ENCODE measurements at regions not wholly inside any gene's neighbourhood (a gene's known extent, or its start where the extent isn't known, plus 50 kb on each side); places are given as distances from the start of the nearest gene placed in this dataset.
A peak's percentile ranks its signal among the peaks of the same experiment; 100 is the strongest.
"Not testable (repeated sequence)": the region's sequence is repeated elsewhere in the genome, so short reads cannot be mapped to it uniquely, and the experiment has no call there.

DNA sequence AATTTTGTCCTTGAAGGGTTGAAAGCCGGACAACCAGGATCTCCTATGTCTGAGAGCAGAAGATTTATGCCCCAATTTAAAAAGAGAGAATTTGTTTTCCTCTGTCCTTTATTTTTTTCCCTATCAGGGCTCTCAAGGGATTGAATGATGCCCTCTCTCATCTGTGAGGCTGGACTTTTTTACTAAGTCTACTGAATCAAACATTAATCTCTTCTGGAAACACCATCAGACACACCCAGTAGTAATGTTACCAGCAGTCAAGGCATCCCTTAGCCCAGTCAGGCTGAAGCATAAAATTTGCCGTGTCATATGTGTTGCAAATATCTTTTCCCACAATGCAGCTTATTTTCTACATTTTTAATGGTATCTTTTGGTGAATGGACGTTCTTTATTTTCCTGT is 1497.9 kb downstream of the MAT2B start:
- TF ChIP-seq GATA1 (IDR thresholded peaks at IDR 0.05; ENCODE audit: low read depth, low read length) (no peak), POLR2A (IDR thresholded peaks at IDR 0.05; ENCODE audit: low read length) (no peak)
- peak; percentile 46 to 59 for DNase-seq

DNA sequence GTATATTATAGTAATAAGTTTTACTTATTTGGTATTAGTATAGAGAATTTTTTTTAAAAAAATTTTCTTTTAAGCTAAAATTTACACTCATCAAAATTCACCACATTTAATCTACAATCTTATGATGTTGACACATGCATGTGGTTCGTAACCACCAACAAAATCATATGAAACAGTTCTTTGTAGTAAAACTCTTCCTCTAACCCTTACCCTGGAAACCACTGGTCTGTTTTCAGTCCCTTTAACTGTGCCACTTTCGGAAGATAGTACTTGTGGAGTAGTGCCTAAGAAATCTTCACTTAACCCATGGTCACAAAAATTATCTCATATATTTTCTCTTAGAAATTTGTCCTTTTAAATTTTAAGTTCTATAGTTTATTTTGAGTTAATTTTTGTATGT is 1498.8 kb downstream of the MAT2B start:
- no peak for DNase-seq
- no peak for TF ChIP-seq POLR2A (IDR thresholded peaks at IDR 0.05; ENCODE audit: low read length)
- no peak for TF ChIP-seq GATA1 (IDR thresholded peaks at IDR 0.05; ENCODE audit: low read depth, low read length)

DNA sequence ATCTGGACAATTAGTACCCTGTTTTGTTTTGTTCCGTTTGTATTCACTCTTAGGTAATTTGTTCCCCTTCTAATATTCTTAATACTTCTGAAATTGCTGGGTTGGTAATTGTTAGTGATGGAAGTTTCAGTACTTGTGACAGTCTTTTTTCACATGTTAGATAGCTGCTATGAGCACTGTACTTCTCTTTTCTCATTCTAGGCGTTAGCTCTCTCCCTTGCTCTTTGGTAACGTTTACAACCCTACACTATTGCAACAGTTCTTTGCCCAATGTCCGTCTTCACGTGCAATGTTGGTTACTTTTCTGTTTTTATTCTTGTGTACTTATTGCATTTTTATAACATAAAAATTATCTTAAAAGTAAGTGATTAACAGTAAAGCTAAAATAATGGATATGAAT is 1509.0 kb downstream of the MAT2B start:
- no peak for DNase-seq
- no peak for TF ChIP-seq GATA1 (IDR thresholded peaks at IDR 0.05; ENCODE audit: low read depth, low read length)
- TF ChIP-seq POLR2A (IDR thresholded peaks at IDR 0.05; ENCODE audit: low read length): no peak

DNA sequence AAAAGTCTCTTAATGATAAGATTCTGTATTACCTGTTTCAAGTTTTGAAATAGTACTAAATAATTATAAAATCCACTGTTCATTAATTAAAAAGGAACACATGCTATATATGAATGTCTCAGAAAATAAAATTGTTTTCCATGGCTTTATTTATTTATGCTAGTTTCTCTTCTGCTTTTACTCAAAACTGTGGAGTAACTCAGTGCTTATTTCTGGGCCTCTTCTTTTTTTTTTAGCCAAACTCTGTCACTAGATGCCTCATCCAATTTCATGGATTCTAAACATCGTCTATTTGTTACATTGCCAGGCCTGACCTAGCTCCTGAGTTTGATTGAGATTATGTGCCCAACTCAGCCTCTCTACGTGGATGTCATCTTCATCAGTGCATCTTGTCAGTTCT is 1509.7 kb downstream of the MAT2B start:
- no peak for DNase-seq
- TF ChIP-seq GATA1 (IDR thresholded peaks at IDR 0.05; ENCODE audit: low read depth, low read length): no peak
- TF ChIP-seq POLR2A (IDR thresholded peaks at IDR 0.05; ENCODE audit: low read length): no peak

- no peak for TF ChIP-seq POLR2A (IDR thresholded peaks at IDR 0.05; ENCODE audit: low read length)
- TF ChIP-seq GATA1 (IDR thresholded peaks at IDR 0.05; ENCODE audit: low read depth, low read length): no peak
- DNase-seq: no peak
These were observed 1510.1 kb downstream of the MAT2B start for GRCh38 chr5:165015547-165015946.

DNA sequence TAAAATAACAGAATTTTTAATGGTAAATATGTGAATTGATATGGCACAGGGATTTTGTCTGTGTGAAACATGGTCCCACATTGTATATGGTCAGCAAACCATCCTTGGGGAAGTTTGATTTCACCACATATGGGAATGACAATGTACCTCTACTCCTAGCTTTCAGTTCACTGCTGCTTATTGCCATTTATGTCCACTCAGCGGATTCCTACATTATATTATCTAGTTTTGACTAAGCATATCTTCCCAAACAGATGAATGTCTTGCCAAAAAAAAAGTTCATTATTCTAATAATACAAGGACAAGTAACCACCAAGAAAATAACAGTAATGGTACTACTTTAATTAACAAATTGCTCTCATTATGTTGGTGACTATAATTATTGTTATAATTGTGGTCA is 1521.6 kb downstream of the MAT2B start:
- TF ChIP-seq POLR2A (IDR thresholded peaks at IDR 0.05; ENCODE audit: low read length) (no peak), GATA1 (IDR thresholded peaks at IDR 0.05; ENCODE audit: low read depth, low read length) (no peak)
- no peak for DNase-seq

DNA sequence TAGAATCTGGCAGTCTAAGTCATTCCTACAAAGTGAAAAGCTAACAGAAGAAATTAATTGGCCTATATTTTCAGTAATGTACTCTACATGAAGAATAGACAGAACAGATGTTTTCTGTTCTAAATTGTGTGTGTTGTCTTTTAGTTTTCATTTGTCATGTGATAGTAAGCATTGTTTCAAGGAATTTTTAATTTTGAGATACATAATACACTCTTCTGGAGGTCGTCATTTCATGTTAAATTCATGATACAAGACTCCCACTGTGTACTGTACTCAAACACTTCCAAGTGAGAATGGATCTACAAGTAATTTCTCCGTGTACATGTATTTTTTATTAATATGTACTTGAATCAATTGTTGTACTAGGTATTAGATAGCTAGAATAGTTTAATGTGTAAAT is 1522.9 kb downstream of the MAT2B start:
- no peak for DNase-seq
- no peak for TF ChIP-seq POLR2A (IDR thresholded peaks at IDR 0.05; ENCODE audit: low read length)
- no peak for TF ChIP-seq GATA1 (IDR thresholded peaks at IDR 0.05; ENCODE audit: low read depth, low read length)

- no peak for TF ChIP-seq GATA1 (IDR thresholded peaks at IDR 0.05; ENCODE audit: low read depth, low read length)
- no peak for TF ChIP-seq POLR2A (IDR thresholded peaks at IDR 0.05; ENCODE audit: low read length)
- DNase-seq: peak; percentile 52 to 83
These were observed 1523.9 kb downstream of the MAT2B start for GRCh38 chr5:165029099-165029870.

- TF ChIP-seq GATA1 (IDR thresholded peaks at IDR 0.05; ENCODE audit: low read depth, low read length): no peak
- no peak for TF ChIP-seq POLR2A (IDR thresholded peaks at IDR 0.05; ENCODE audit: low read length)
- DNase-seq: no peak
These were observed 1525.6 kb downstream of the MAT2B start for GRCh38 chr5:165030971-165031370.

DNA sequence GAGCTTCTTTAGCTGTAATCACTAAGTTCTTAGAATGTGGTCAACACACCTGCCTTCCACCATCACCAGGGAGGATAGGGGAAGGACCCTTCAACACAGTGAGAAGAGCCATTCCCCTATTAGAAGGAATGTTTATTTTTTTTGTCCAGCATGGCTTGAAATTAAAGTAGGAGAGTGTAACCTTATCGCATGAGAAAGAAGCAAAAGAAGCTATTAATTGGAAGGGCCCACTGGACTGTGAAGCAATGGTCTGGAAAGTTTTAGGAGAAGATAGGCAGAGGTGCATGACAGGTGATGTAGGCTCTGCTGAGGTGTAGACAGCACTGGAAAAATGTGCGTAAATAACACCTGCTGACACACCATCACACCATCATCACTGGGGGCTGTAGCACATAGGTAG is 1526.0 kb downstream of the MAT2B start:
- no peak for TF ChIP-seq GATA1 (IDR thresholded peaks at IDR 0.05; ENCODE audit: low read depth, low read length)
- TF ChIP-seq POLR2A (IDR thresholded peaks at IDR 0.05; ENCODE audit: low read length): no peak
- no peak for DNase-seq

DNA sequence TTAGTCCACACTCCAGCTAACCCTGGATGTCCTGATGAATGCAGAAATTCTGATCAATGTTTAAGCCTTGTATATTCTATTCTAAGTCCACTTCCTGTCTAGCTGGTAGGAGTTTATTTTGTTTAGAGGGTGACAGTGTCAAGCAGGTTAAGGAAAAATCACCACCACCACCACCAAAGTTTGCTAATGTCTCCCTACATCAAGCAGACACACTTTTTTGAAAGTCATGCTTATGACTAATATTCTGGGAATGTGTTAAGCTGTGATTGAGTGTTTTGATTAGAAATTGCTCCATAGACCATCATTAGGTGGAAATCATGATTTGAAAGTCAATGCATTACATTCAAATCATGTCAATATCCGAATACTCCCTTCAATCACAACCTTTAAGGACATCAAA is 1530.1 kb downstream of the MAT2B start:
- TF ChIP-seq POLR2A (IDR thresholded peaks at IDR 0.05; ENCODE audit: low read length): no peak
- no peak for TF ChIP-seq GATA1 (IDR thresholded peaks at IDR 0.05; ENCODE audit: low read depth, low read length)
- no peak for DNase-seq

GRCh38 chr5:165039748-165040147 is 1534.3 kb downstream of the MAT2B start:
- DNase-seq: no peak
- TF ChIP-seq POLR2A (IDR thresholded peaks at IDR 0.05; ENCODE audit: low read length) (no peak), GATA1 (IDR thresholded peaks at IDR 0.05; ENCODE audit: low read depth, low read length) (no peak)

GRCh38 chr5:165045941-165046340 is 1540.5 kb downstream of the MAT2B start:
- not testable (repeated sequence) for DNase-seq

GRCh38 chr5:165055476-165055875 is 1550.1 kb downstream of the MAT2B start:
- no peak for TF ChIP-seq POLR2A (IDR thresholded peaks at IDR 0.05; ENCODE audit: low read length)
- TF ChIP-seq GATA1 (IDR thresholded peaks at IDR 0.05; ENCODE audit: low read depth, low read length): no peak
- DNase-seq: no peak

DNA sequence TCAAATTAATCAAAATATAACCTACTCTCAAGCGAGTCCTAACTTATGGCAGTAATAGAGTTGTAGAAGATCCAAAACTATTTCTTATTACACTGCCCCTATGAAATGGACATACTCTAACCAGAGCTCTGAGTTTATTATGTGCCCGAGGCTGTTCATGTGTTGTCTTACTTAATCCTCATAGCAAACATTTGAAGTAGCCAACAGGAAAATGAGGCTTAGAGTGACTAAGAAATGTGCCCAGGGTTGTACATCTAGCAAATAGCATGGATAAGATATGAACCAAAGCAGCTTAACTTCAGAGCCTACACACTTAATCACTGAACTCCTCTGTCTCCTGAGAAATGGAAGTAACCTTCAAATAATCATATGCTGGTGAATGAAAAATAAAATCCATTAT is 1551.7 kb downstream of the MAT2B start:
- TF ChIP-seq GATA1 (IDR thresholded peaks at IDR 0.05; ENCODE audit: low read depth, low read length) (no peak), POLR2A (IDR thresholded peaks at IDR 0.05; ENCODE audit: low read length) (no peak)
- DNase-seq: no peak
